Activated CD4-positive, CD25-positive, alpha-beta regulatory T cell treated with anti-CD3 and anti-CD28 coated beads, Interleukin-2, amount 50 U/mL, for 24 hours (primary cell): ENCODE measurements at regions not wholly inside any gene's neighbourhood (a gene's known extent, or its start where the extent isn't known, plus 50 kb on each side); places are given as distances from the start of the nearest gene placed in this dataset.
"Not testable (repeated sequence)": the region's sequence is repeated elsewhere in the genome, so short reads cannot be mapped to it uniquely, and the experiment has no call there.

Experiments used
- ATAC-seq, 2 donors: fragments of 150-1000 bp; cut with Tn5 transposase; one replicate each; pipeline ENCODE4 v1.10.0; 2021; ENCODE audit warnings: mild to moderate bottlenecking in 1 of 2, moderate library complexity in 1 of 2

- ATAC-seq, result not testable (repeated sequence)
Measured at GRCh38 chr10:11403646-11404045, 207.8 kb downstream of the USP6NL start.

GRCh38 chr10:11403116-11403515, 208.3 kb downstream of the USP6NL start:
- peak; percentile 94 to 95 for ATAC-seq

DNA sequence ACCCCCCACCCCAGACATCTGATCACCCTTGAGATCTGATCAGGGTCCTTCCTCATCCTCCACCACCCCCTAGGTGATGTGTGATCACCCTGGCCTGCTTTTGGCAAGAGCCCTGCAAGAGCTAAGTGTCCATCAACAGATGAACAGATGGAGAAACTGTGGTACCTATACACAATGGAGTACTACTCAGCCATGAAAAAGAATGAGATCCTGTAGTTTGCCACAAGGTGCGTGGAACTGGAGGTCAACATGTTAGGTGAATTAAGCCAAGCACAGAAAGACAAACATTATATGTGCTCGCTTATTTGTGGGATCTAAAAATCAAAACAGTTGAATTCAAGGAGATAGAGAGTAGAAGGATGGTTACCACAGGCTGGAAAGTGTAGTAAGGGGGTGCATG, 209.1 kb downstream of the USP6NL start:
- ATAC-seq, result no peak

GRCh38 chr10:11401264-11402235, 209.9 kb downstream of the USP6NL start:
- ATAC-seq, result no peak

GRCh38 chr10:11397980-11398580, 213.4 kb downstream of the USP6NL start:
- no peak for ATAC-seq

DNA sequence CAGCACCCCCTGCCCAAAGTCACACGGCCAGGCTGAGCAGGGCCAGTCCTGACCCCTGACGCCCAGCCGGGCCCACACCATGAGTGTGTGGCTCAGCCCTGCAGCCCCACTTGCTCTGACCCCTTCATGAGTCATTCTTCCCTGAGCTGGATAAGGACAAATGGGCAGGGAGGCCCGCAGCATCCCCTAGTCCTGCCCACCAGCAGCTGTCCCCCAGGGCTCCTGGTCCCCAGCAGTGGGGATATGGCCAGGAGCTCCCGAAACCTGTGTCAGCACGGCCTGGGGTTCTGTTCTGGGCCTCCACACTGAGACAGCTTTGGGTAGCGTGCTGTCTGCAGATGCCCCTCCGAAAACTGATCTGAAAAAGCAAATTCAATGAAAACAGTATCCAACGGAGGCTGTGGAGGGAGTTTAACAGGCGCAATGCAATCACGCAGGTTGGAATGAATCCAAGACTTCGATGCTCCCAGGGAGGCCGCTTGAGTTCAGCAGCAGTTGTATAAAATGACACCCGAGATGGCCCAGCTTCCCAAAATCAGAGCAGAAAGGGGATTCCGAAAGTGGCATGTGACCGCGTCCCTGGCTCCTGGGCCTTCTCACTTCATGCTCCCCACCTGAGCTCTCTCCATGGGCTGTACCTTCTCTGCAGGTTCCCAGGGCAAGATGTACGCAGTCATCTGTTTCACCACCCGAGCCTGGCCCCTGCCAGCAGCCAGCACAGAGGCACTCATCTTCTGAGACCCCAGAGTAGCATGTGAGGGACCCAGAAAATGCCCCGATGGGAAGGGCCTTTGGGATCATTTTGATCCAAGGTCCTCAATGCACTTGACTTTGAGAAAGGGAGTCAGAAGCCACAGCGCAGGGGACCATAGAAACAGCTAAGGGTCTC, 214.1 kb downstream of the USP6NL start:
- no peak for ATAC-seq

DNA sequence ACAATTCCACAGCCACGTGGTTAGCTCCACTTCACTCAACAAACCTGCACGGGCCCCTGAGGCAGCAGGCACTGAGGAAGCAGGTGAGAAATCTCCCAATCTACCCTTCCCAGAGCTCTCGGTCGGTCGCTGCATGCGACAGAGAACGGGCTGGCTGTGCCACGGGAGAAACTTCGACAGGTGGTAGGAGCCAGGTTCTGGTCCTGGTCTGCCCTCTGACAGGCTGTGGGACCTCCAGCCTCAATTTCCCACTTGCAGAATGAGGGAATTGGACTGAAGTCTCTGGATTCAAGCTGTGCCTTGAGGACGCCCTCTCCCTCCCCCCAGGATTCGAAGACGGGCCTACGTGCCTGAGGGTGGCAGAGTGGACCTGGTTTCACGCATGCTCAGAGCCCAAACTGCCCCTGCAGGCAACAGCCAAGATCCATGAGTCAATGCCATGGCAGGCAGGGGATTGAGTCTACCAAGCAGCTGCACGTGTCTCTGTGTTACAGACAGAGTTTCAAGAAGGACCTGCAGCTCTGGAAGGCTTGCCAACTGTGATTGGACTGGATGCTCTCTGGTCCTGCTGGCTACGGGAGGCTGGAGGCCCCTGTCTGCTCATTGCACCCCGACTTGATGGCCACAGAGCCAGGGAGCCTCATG, 215.0 kb downstream of the USP6NL start:
- no peak for ATAC-seq

GRCh38 chr10:11395581-11396310, 215.7 kb downstream of the USP6NL start:
- no peak for ATAC-seq

DNA sequence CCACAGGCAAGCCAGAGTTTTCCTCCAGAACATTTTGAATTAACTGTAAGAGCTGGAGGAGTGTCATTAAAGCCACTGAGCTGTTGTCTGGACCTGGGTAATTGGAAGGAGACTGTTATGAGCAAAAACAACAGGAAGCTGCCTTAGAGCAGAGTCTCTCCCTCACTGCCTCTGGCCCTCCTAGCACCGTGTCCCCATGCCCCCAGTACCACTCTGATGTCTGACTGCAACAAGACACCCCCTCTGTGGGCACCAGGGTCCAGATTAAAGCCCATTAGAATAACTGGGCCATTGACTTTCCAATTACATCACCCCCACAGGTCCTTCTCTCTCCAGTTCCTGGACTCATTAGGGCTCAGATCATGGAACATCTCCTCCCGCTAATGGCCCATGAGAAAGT, 216.3 kb downstream of the USP6NL start:
- ATAC-seq, result no peak

- no peak for ATAC-seq
Measured at GRCh38 chr10:11393858-11394257, 217.6 kb downstream of the USP6NL start.

DNA sequence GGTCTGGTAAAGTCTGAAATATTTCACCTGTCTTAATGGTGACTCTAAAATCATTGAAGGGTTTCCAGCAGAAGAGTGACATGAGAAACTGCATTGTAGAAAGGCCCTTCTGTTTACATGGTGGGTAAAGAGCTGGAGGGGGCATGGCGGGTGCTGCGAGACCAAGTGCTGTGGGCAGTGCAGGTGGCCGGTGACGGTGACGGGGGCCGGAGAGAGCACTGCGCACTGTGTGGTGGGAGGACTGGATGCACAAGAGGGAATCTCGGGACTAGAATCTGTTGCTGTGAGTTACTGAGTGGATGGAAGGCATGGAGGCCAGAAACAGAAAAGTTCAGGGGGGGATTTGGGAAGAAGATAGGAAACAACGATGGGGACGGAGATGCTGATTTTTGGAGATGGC, 218.7 kb downstream of the USP6NL start:
- no peak for ATAC-seq

DNA sequence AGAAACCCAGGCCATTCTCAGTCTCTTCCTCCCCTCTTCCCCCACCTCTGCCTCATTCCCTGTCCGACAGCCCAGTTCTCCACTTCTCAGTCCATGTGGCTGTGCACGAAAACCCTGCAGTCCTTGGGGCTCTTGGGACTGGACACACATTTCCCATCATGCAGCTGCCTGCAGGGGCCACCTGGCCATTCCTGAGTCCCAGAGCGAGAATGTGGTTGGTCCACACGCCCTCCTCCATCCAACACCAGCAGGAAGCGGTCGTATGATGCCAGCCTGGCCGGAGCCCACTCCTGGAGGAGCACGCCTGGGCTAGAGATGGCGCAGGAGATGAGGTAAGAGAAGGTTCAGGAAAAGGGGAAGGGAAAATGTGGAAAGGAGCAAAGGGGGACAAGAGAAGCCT, 222.5 kb downstream of the USP6NL start:
- ATAC-seq, result no peak

GRCh38 chr10:11387551-11388222, 223.8 kb downstream of the USP6NL start:
- ATAC-seq, result no peak

DNA sequence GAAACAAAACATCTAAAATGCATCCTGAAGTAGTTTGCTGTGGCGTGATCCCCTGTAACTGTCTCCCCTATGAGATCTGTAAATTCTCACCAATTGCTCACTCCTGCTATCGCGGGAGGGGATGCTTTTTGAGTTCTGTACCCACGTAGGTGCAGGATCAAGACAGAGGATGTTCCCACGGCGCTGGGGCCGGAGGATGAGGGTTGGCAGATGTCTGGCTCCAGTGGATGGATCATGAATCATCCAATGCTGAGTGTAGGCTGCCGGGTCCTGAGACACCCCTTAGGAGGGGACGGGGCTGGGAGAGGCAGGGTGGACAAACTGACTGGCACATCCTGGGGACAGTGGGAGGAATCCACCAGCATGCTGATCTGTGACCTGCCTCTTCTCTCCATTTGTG, 224.4 kb downstream of the USP6NL start:
- no peak for ATAC-seq
